Endothelial cell of umbilical vein (primary cell): ENCODE measurements at regions not wholly inside any gene's neighbourhood (a gene's known extent, or its start where the extent isn't known, plus 50 kb on each side); places are given as distances from the start of the nearest gene placed in this dataset.

Experiments
- BruUV-seq: library from RNA; stranded (reverse); fragments of 400-500 nt; replicated peaks from 2 replicates; lab custom pipeline; 2021; lab: Mats Ljungman, UMichigan
- CTCF ChIA-PET: fragments of 300-600, 350-600 bp; sonication (Branson Sonifier 250); formaldehyde crosslinking; loops from one replicate; lab custom pipeline; 2021; ENCODE audit warnings: antibody characterized with exemption, inconsistent platforms; lab: Charles Lee
- POLR2A ChIA-PET: fragments of 300-600, 350-600 bp; sonication (Branson Sonifier 250); formaldehyde crosslinking; loops from one replicate; lab custom pipeline; 2021; ENCODE audit warnings: antibody characterized with exemption, inconsistent platforms; lab: Charles Lee
- DNase-seq: peaks from one replicate; pipeline ENCODE4 v3.0.0-alpha.2; 2011; ENCODE audit warnings: low read depth, low spot score
- FAIRE-seq: peaks from 2 replicates; lab custom pipeline; 2011; peaks lifted over from hg19 to GRCh38; lab: Jason Lieb, UNC
- H2AFZ ChIP-seq: 2 replicates; pipeline ENCODE4 v1.6.0; 2012; ENCODE audit warnings: low read depth, low read length, control low read depth, inconsistent platforms
- H3K27ac ChIP-seq: 2 replicates; pipeline ENCODE4 v1.5.1; 2011; ENCODE audit warnings: low read depth, mild to moderate bottlenecking, control low read depth, low read length, moderate library complexity; ENCODE audit not compliant: insufficient read depth
- H3K27me3 ChIP-seq, 2 experiments: 2 replicates each; pipeline versions ENCODE4 v1.6.0 to v1.6.1; 2011; ENCODE audit warnings: low read length in 2 of 2, mixed read lengths in 1 of 2; ENCODE audit not compliant: control insufficient read depth in 2 of 2, insufficient read depth in 2 of 2
- H3K36me3 ChIP-seq, 2 experiments: 2 replicates in 1 of 2; 3 replicates in 1 of 2; pipeline ENCODE4 v1.5.1; 2011; ENCODE audit warnings: low read length in 2 of 2, mild to moderate bottlenecking in 1 of 2, moderate library complexity in 1 of 2; ENCODE audit not compliant: control insufficient read depth in 2 of 2, insufficient read depth in 2 of 2; ENCODE audit errors: extremely low read depth in 1 of 2
- H3K4me1 ChIP-seq: 3 replicates; pipeline ENCODE4 v1.5.1; 2011; ENCODE audit warnings: mild to moderate bottlenecking, low read length; ENCODE audit not compliant: control insufficient read depth, insufficient read depth; ENCODE audit errors: extremely low read depth
- H3K4me2 ChIP-seq: 2 replicates; pipeline ENCODE4 v1.6.1; 2011; ENCODE audit warnings: low read length, control low read depth, mixed read lengths; ENCODE audit not compliant: insufficient read depth
- H3K4me3 ChIP-seq, 3 experiments: fragments of 200-600 bp in 1 of 3; sonication (generic), shearing (Covaris generic) in 1 of 3; replicated peaks in 1 of 3; 2 replicates each; pipeline ENCODE4 v1.5.1; 2011 to 2016; ENCODE audit warnings: control low read depth in 3 of 3, low read length in 3 of 3, mild to moderate bottlenecking in 2 of 3, inconsistent platforms in 1 of 3, low read depth in 1 of 3, moderate library complexity in 1 of 3; ENCODE audit not compliant: insufficient read depth in 1 of 3
- H3K79me2 ChIP-seq: 2 replicates; pipeline ENCODE4 v1.6.0; 2012; ENCODE audit warnings: low read length, inconsistent platforms; ENCODE audit not compliant: control insufficient read depth, insufficient read depth
- H3K9ac ChIP-seq: replicated peaks from 2 replicates; pipeline ENCODE3; 2011; ENCODE audit warnings: low read length, control low read depth; ENCODE audit not compliant: insufficient read depth; ENCODE audit errors: extremely low read depth
- H3K9me1 ChIP-seq: replicated peaks from 3 replicates; pipeline ENCODE4 v1.6.0; 2011; ENCODE audit warnings: mild to moderate bottlenecking, low read length; ENCODE audit not compliant: control insufficient read depth, insufficient read depth; ENCODE audit errors: extremely low read depth
- H3K9me3 ChIP-seq: replicated peaks from 2 replicates; pipeline ENCODE4 v1.5.1; 2012; ENCODE audit warnings: low read length, inconsistent platforms; ENCODE audit not compliant: control insufficient read depth, insufficient read depth
- H4K20me1 ChIP-seq: replicated peaks from 2 replicates; pipeline ENCODE3; 2011; ENCODE audit warnings: mild to moderate bottlenecking, low read length; ENCODE audit not compliant: control insufficient read depth, insufficient read depth; ENCODE audit errors: extremely low read depth
- CTCF ChIP-seq, 2 donors: IDR thresholded peaks; 1 replicate in 1 of 2; 2 replicates in 1 of 2; pipeline ENCODE4 v1.5.1; 2011; ENCODE audit warnings: low read length in 2 of 2, mild to moderate bottlenecking in 2 of 2, moderate library complexity in 2 of 2, control low read depth in 1 of 2, inconsistent platforms in 1 of 2, low read depth in 1 of 2; ENCODE audit not compliant: insufficient read depth in 1 of 2; ENCODE audit errors: extremely low read depth in 1 of 2
- EZH2 ChIP-seq: IDR thresholded peaks from 2 replicates; pipeline ENCODE4 v1.6.1; 2012; ENCODE audit warnings: borderline replicate concordance, low read depth, mild to moderate bottlenecking, moderate library complexity, low read length, inconsistent platforms; ENCODE audit not compliant: severe bottlenecking
- FOS ChIP-seq: IDR thresholded peaks from 2 replicates; pipeline ENCODE4 v1.6.1; 2011; ENCODE audit warnings: mild to moderate bottlenecking, low read length, moderate library complexity, borderline replicate concordance; ENCODE audit not compliant: insufficient read depth
- GATA2 ChIP-seq: IDR thresholded peaks from 2 replicates; pipeline ENCODE4 v1.7.0; 2011; ENCODE audit warnings: low read depth, mild to moderate bottlenecking, moderate library complexity, mixed read lengths, low read length; ENCODE audit not compliant: insufficient read length, insufficient read depth
- JUN ChIP-seq: IDR thresholded peaks from 2 replicates; pipeline ENCODE4 v1.6.1; 2011; ENCODE audit warnings: borderline replicate concordance, low read depth; ENCODE audit not compliant: insufficient read length, insufficient read depth
- MAX ChIP-seq: IDR thresholded peaks from 2 replicates; pipeline ENCODE4 v1.6.1; 2011; ENCODE audit not compliant: insufficient read depth, insufficient read length
- MYC ChIP-seq: IDR thresholded peaks from one replicate; pipeline ENCODE4 v1.6.1; 2011; ENCODE audit warnings: mild to moderate bottlenecking, low read depth, low read length
- POLR2A ChIP-seq: IDR thresholded peaks from 2 replicates; pipeline ENCODE4 v1.6.1; 2012; ENCODE audit warnings: low read depth, mild to moderate bottlenecking, control low read depth, low read length
- POLR2AphosphoS5 ChIP-seq: IDR thresholded peaks from 2 replicates; pipeline ENCODE4 v1.6.1; 2012; ENCODE audit warnings: low read depth, mild to moderate bottlenecking, control low read depth, low read length, moderate library complexity; ENCODE audit not compliant: insufficient read depth
- dilution Hi-C: fragments of 300-500 bp; cut with MboI; formaldehyde crosslinking; loops from one replicate; pipeline ENCODE4 v1.15.0; 2019; ENCODE audit warnings: low sequenced_read_pairs; ENCODE audit not compliant: extremely low pct_ligation_motif_present
- intact Hi-C: fragments of 100-400 bp; cut with micrococcal nuclease; formaldehyde crosslinking; loops from one replicate; pipeline ENCODE4 v1.10.0; 2022

GRCh38 chr3:74139648-74140047 is 474.8 kb downstream of the CNTN3 start:
- dilution Hi-C loops, result no loop called here
- TF ChIP-seq EZH2 (no peak), CTCF (IDR thresholded peaks at IDR 0.05; ENCODE audit: extremely low read depth in 1 of 2, insufficient read depth in 1 of 2, low read depth in 1 of 2, low read length in 2 of 2) (no peak), MAX (no peak), MYC (no peak), POLR2AphosphoS5 (no peak), JUN (no peak), POLR2A (no peak), GATA2 (no peak), FOS (no peak)

More at GRCh38 chr3:74139648-74140047, 474.8 kb downstream of the CNTN3 start:
- Histone ChIP-seq H3K4me1 (no peaks in the 10 kb centered on the region), H3K9ac (no peak overlapping the region), H4K20me1 (no peaks in the 10 kb centered on the region), H3K27me3 (no peaks in the 10 kb centered on the region), H3K9me3 (no peaks in the 10 kb centered on the region), H3K4me2 (no peak overlapping the region), H2AFZ (no peak overlapping the region), H3K4me3 (no peak overlapping the region), H3K9me1 (no peaks in the 10 kb centered on the region), H3K27ac (no peak overlapping the region), H3K79me2 (no peaks in the 10 kb centered on the region), H3K36me3 (no peaks in the 10 kb centered on the region)
- CTCF ChIA-PET, result no interaction called here
- no peak for FAIRE-seq
- POLR2A ChIA-PET, result no interaction called here
- BruUV-seq, result no TSS peak
- intact Hi-C loops, result no loop called here
- no peak for DNase-seq
